Neural progenitor cell (in vitro differentiated cells): ENCODE measurements at regions not wholly inside any gene's neighbourhood (a gene's known extent, or its start where the extent isn't known, plus 50 kb on each side); places are given as distances from the start of the nearest gene placed in this dataset.

Experiments used
- CTCF ChIP-seq: fragments of 200-600 bp; sonication (generic); IDR thresholded peaks from 2 replicates; pipeline ENCODE4 v1.5.1; 2017; ENCODE audit warnings: antibody characterized with exemption, mild to moderate bottlenecking
- EZH2phosphoT487 ChIP-seq: fragments of 200-600 bp; sonication (generic); IDR thresholded peaks from 2 replicates; pipeline ENCODE4 v1.6.1; 2017; ENCODE audit warnings: antibody characterized with exemption

- TF ChIP-seq CTCF (no peak), EZH2phosphoT487 (no peak)
Observed at GRCh38 chr5:87608385-87608784, 195.7 kb upstream of the CCNH start.
